RWPE1 (cell line): ENCODE measurements at regions not wholly inside any gene's neighbourhood (a gene's known extent, or its start where the extent isn't known, plus 50 kb on each side); places are given as distances from the start of the nearest gene placed in this dataset.

ENCODE experiments used
- CTCF ChIA-PET: fragments of 350-600 bp; sonication (Branson Sonifier 250); formaldehyde crosslinking; extraction: SDS; loops from one replicate; lab custom pipeline; 2021; lab: Yijun Ruan, JAX
- POLR2A ChIA-PET: fragments of 400-600 bp; formaldehyde crosslinking; extraction: SDS; loops from one replicate; lab custom pipeline; 2020; ENCODE audit warnings: antibody characterized with exemption; ENCODE audit not compliant: low non-redundant PET; lab: Yijun Ruan, JAX
- DNase-seq: peaks from one replicate; pipeline ENCODE4 v3.0.0; 2012; ENCODE audit warnings: low spot score
- H3K27ac ChIP-seq: fragments of 450-650 bp; 2 replicates; pipeline ENCODE4 v1.5.1; 2017
- TF ChIP-seq, protein P1 (sequence below): fragments of 450-650 bp; conservative IDR thresholded peaks from 2 replicates; pipeline ENCODE4 v1.5.1; 2017; ENCODE audit warnings: low read depth, mild to moderate bottlenecking

DNA sequence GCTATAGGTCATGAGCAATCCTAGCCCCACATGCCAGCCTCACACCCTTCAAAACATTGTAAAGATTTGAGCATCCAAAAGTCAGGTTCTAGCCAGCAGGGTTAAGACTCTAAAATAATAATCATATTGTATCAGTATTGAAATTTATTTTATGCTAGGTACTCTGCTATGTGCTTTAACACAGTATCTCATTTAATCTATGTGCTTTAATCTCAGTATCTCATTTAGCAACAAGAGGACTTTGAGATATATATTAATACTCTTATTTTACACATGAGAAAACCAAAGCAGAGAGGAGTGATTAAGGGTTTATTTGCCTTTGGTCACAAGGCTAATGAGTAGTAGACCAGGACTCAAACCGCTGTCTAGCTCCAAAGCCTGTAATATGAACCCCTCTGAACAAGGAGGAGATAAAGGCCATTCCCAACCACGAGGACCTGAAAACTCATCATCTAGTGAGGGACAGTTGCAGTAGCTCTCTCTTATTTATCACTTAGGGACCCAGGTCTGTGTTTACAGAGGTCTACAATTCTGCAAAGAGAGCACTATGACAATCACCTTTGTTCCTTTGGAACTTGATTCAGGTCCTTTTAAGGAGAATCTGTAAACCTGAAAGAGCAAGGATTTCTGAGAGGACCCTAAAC lies 116.5 kb upstream of the SERTAD2 start:
- ChIA-PET POLR2A (no interaction called here), CTCF (interaction anchor here (1.2 kb wide), 1 partner anchor 24 kb away, joined by 3 read pairs; no protein-coding TSS in a partner anchor)
- H3K27ac ChIP-seq = peak overlapping the region; percentile 78
- TF ChIP-seq, protein P1, sequence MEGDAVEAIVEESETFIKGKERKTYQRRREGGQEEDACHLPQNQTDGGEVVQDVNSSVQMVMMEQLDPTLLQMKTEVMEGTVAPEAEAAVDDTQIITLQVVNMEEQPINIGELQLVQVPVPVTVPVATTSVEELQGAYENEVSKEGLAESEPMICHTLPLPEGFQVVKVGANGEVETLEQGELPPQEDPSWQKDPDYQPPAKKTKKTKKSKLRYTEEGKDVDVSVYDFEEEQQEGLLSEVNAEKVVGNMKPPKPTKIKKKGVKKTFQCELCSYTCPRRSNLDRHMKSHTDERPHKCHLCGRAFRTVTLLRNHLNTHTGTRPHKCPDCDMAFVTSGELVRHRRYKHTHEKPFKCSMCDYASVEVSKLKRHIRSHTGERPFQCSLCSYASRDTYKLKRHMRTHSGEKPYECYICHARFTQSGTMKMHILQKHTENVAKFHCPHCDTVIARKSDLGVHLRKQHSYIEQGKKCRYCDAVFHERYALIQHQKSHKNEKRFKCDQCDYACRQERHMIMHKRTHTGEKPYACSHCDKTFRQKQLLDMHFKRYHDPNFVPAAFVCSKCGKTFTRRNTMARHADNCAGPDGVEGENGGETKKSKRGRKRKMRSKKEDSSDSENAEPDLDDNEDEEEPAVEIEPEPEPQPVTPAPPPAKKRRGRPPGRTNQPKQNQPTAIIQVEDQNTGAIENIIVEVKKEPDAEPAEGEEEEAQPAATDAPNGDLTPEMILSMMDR = no peak
- DNase-seq = no peak

DNA sequence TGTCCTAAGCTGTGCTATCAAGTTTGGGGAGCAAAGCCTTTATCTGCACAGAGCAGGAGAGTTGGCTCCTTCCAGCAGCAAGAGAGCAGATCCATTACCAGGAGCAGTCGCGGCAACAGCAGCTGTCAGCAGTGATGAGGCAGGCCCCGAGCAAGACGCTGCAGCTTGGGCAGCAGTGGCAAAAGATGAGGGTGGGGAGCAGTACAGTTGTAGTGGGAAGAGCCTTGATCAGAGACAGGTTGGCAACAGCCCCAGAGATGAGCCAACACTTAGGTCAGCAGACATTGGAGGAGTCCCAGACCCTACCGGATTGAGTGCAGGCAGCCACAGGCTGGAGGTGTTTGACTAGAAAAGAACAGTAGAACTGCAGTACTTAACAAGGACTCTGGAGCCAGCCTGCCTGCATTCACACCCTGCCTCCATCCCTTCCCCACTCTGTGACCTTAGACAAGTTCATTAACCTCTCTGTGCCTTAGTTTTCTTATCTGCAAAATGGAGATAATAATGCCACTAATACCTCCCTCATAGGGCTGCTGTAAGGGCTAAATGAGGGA lies 117.1 kb upstream of the SERTAD2 start:
- CTCF ChIA-PET = interaction anchor here (1.2 kb wide), 1 partner anchor 24 kb away, joined by 3 read pairs; no protein-coding TSS in a partner anchor
- TF ChIP-seq, protein P1 = no peak; the same call in 1 of the 2 replicates
- H3K27ac ChIP-seq = peak overlapping the region; percentile 78
- POLR2A ChIA-PET = no interaction called here
- peak; percentile 72 for DNase-seq

DNA sequence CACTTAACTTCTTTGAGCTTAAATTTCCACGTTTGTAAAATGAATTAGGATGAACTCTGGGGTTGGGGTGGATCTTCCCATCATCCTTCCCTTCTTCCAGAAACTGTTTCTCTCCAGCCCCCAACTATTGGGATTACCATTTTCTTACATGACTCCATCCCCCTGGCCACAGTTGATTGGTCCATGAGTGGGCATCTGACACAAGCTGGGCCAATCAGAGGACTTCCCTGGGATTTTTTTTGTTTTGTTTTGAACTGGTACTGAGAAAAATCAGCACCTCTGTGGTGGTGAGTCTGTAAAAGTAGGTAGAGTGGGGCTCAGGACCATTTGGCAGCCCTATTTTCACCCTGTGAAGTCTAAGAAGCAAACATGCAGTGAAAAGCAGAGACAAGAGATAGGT lies 118.0 kb upstream of the SERTAD2 start:
- TF ChIP-seq, protein P1 = no peak
- CTCF ChIA-PET = no interaction called here
- no peak overlapping the region for H3K27ac ChIP-seq
- POLR2A ChIA-PET = no interaction called here
- DNase-seq = no peak

DNA sequence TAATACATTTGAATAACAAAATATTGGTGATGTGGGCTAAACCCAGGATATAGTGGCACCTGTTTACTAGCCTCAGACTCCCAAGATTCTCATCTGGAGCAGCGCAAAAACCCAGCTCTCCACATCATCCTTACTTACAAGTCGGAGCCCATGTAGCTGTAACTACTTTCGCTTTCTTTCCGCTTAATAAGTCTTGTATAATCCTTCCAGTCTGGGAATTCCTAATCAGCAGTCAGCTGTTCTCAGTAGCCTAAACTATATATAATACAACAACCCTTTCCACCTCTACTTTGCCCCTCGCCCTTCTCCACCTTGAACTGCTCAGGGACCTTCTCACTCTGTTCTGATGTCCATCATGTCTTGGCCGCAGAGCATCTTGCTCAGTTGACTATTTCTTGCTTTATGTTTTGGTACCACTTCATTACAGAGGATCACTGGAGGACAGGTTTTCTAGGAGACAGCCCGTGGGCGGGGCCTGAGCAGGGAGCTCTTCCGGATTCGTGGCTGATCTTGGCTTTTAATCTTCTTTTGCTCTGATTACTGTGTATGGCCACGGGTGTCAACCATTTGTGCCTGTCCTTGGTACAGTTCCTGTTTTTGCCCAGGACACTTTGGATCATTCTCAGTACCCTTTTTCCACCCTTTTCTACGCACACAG lies 119.9 kb upstream of the SERTAD2 start:
- no peak overlapping the region for H3K27ac ChIP-seq
- POLR2A ChIA-PET = no interaction called here
- CTCF ChIA-PET = interaction anchor here (0.7 kb wide), 1 partner anchor 22 kb away, joined by 3 read pairs; no protein-coding TSS in a partner anchor
- DNase-seq = no peak
- TF ChIP-seq, protein P1 = no peak

DNA sequence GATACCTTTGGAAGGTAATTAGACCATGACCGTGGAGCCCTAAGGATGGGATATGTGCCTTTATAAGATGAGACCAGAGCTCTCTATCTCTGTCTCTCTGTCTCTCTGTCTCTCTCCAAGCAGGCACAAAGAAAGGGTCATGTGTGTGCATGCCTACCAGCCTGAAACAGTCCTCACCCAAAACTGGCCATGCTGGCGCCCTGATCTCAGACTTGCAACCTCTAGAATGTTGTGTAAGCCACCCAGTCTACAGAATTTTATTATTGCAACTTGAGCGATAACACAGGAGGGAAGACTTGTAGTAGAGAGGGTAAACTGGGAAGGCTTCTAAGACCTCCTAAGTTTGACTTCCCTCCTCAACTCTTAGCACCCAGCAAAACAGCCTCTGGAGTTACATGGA lies 124.1 kb upstream of the SERTAD2 start:
- no peak for DNase-seq
- TF ChIP-seq, protein P1 = no peak
- no peak overlapping the region for H3K27ac ChIP-seq
- POLR2A ChIA-PET = no interaction called here
- CTCF ChIA-PET = no interaction called here

DNA sequence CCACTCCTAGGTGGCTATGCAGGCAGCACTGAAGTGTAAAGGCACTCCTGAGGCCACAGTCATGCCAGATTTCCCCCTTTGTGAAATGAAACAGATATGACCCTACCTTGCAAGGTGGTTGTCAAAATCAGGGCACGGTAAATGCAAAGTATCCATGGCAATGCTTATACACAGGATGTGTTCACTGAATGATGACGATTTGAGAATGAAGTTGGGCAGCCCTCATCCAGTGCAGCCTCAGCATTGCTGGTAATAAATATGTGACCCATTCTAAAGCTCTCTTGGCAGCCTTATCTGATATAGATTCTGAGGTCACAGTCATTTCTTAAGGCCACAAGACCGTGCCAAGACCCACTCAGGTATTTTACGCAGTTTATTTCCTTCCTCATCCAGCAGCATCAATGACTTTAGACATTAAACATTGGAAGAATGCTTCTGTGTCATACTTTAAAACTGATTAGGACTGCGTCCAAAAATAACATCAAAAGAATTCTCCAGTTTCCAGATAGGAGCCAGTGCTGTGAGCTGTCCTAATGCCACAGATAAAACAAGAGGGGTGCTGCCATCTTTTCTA lies 125.5 kb upstream of the SERTAD2 start:
- CTCF ChIA-PET = interaction anchor here (0.6 kb wide), 1 partner anchor 193 kb away, joined by 3 read pairs; no protein-coding TSS in a partner anchor

More for the DNA sequence above, 125.5 kb upstream of the SERTAD2 start:
- DNase-seq = no peak
- H3K27ac ChIP-seq = no peak overlapping the region
- POLR2A ChIA-PET = no interaction called here
- TF ChIP-seq, protein P1 = no peak
